ENCODE measurements at regions not wholly inside any gene's neighbourhood (a gene's known extent, or its start where the extent isn't known, plus 50 kb on each side); places are given as distances from the start of the nearest gene placed in this dataset.

DNA sequence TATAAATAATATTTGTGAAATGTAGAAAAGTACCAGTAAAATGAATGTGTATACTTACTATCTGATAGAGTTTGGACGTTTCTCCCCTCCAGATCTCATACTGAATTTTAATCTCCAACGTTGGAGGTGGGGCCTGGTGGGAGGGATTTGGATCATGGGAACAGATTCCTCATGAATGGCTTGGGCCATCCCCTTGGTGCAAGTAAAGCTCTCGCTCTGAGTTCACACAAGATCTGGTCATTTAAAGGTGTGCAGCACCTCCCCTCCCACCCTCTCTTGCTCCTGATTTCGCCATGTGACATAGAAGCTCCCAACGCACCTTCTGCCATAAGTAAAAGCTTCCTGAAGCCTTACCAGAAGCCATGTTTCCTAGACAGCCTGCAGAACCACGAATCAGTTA is 219.0 kb downstream of the HACE1 start:
- H3K4me2 ChIP-seq (ENCODE audit: low read length): no peak overlapping the region
- H4K20me1 ChIP-seq (ENCODE audit: insufficient read depth, low read length): no peaks in the 10 kb centered on the region
- no peaks in the 10 kb centered on the region for H3F3A ChIP-seq (ENCODE audit: insufficient read depth, low read length)
- H3K27me3 ChIP-seq (ENCODE audit: insufficient read depth, low read length): no peaks in the 10 kb centered on the region
- no peak overlapping the region for H3K4me3 ChIP-seq (ENCODE audit: low read depth, low read length, poor library complexity, severe bottlenecking)
- no peaks in the 10 kb centered on the region for H3K36me3 ChIP-seq (ENCODE audit: insufficient read depth, low read length)
- H3K9ac ChIP-seq (ENCODE audit: low read length): no peak overlapping the region
- TF ChIP-seq, protein P1, sequence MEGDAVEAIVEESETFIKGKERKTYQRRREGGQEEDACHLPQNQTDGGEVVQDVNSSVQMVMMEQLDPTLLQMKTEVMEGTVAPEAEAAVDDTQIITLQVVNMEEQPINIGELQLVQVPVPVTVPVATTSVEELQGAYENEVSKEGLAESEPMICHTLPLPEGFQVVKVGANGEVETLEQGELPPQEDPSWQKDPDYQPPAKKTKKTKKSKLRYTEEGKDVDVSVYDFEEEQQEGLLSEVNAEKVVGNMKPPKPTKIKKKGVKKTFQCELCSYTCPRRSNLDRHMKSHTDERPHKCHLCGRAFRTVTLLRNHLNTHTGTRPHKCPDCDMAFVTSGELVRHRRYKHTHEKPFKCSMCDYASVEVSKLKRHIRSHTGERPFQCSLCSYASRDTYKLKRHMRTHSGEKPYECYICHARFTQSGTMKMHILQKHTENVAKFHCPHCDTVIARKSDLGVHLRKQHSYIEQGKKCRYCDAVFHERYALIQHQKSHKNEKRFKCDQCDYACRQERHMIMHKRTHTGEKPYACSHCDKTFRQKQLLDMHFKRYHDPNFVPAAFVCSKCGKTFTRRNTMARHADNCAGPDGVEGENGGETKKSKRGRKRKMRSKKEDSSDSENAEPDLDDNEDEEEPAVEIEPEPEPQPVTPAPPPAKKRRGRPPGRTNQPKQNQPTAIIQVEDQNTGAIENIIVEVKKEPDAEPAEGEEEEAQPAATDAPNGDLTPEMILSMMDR (IDR thresholded peaks at IDR 0.05; ENCODE audit: low read length): no peak
- no peak for TF ChIP-seq EZH2 (IDR thresholded peaks at IDR 0.05; ENCODE audit: borderline replicate concordance, low read length)
- no peaks in the 10 kb centered on the region for H3K9me2 ChIP-seq (ENCODE audit: low read depth, low read length)
- no peaks in the 10 kb centered on the region for H3K79me2 ChIP-seq (ENCODE audit: insufficient read depth, low read length)
- no peak overlapping the region for H2AFZ ChIP-seq (ENCODE audit: low read length)
- H3K9me3 ChIP-seq (ENCODE audit: low read length): no peaks in the 10 kb centered on the region
- no peak overlapping the region for H3K27ac ChIP-seq (ENCODE audit: low read depth, low read length, poor library complexity, severe bottlenecking)
- no peaks in the 10 kb centered on the region for H3K4me1 ChIP-seq (ENCODE audit: insufficient read depth, low read length, severe bottlenecking)

DNA sequence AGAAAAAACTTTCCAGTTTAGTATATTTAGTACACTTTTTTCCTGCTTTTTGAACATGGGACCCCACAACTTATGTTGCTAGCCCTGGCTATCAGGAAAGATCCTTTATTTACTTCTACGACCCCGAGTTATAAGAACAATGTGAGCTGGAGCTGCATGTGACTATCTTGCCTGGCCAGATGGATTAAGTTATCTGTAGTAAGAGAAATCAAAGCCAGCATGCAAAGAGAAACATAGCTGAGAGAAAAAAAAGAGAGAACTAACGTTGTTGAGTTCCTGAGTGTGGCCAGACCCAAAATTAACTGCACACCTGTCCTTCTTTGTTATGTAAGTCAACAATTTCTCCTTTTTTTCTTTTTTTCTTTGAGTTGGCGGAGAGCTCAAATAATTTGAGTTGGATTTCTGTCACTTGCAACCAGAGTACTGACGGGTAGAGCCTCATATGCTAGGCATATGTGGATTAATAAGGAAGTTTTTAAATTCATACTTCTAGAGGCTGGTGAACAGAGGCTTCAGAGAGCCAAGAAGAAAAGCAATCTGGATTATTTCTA is 219.5 kb downstream of the HACE1 start:
- no peak overlapping the region for H3K4me2 ChIP-seq (ENCODE audit: low read length)

DNA sequence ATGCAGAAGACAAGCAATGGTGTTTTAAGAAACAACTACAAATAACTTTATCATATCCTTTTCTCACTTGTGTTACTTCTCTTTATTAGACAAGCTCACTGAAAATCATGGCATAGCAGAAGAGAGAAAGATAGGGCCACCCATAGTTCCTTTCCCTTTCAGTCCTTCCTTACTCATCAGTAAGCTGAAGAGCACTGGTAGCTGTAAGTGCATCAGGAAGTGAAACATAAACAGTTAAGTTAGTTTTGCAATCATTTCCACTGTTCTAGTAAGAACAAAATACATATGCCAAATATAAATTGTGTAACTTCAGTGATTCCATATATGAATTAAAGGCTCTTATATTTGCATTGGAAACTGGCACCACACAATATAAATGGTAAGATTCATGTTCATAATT is 220.1 kb downstream of the HACE1 start:
- Histone ChIP-seq H3K27me3 (ENCODE audit: insufficient read depth, low read length) (no peaks in the 10 kb centered on the region), H3K27ac (ENCODE audit: low read depth, low read length, poor library complexity, severe bottlenecking) (no peak overlapping the region), H3K36me3 (ENCODE audit: insufficient read depth, low read length) (no peaks in the 10 kb centered on the region), H3K9ac (ENCODE audit: low read length) (no peak overlapping the region), H3K4me2 (ENCODE audit: low read length) (no peak overlapping the region), H4K20me1 (ENCODE audit: insufficient read depth, low read length) (no peaks in the 10 kb centered on the region), H3F3A (ENCODE audit: insufficient read depth, low read length) (no peaks in the 10 kb centered on the region), H3K4me1 (ENCODE audit: insufficient read depth, low read length, severe bottlenecking) (no peaks in the 10 kb centered on the region), H2AFZ (ENCODE audit: low read length) (no peak overlapping the region), H3K9me2 (ENCODE audit: low read depth, low read length) (no peaks in the 10 kb centered on the region), H3K79me2 (ENCODE audit: insufficient read depth, low read length) (no peaks in the 10 kb centered on the region), H3K4me3 (ENCODE audit: low read depth, low read length, poor library complexity, severe bottlenecking) (no peak overlapping the region), H3K9me3 (ENCODE audit: low read length) (no peaks in the 10 kb centered on the region)
- no peak for TF ChIP-seq EZH2 (IDR thresholded peaks at IDR 0.05; ENCODE audit: borderline replicate concordance, low read length)
- TF ChIP-seq, protein P1 (IDR thresholded peaks at IDR 0.05; ENCODE audit: low read length): no peak

More for the DNA sequence above, 219.5 kb downstream of the HACE1 start:
- Histone ChIP-seq H3K9ac (ENCODE audit: low read length) (no peak overlapping the region), H4K20me1 (ENCODE audit: insufficient read depth, low read length) (no peaks in the 10 kb centered on the region), H3K36me3 (ENCODE audit: insufficient read depth, low read length) (no peaks in the 10 kb centered on the region), H3F3A (ENCODE audit: insufficient read depth, low read length) (no peaks in the 10 kb centered on the region), H3K9me2 (ENCODE audit: low read depth, low read length) (no peaks in the 10 kb centered on the region), H3K4me1 (ENCODE audit: insufficient read depth, low read length, severe bottlenecking) (no peaks in the 10 kb centered on the region), H3K4me3 (ENCODE audit: low read depth, low read length, poor library complexity, severe bottlenecking) (no peak overlapping the region), H3K27me3 (ENCODE audit: insufficient read depth, low read length) (no peaks in the 10 kb centered on the region), H3K27ac (ENCODE audit: low read depth, low read length, poor library complexity, severe bottlenecking) (no peak overlapping the region), H2AFZ (ENCODE audit: low read length) (no peak overlapping the region), H3K9me3 (ENCODE audit: low read length) (no peaks in the 10 kb centered on the region), H3K79me2 (ENCODE audit: insufficient read depth, low read length) (no peaks in the 10 kb centered on the region)
- no peak for TF ChIP-seq EZH2 (IDR thresholded peaks at IDR 0.05; ENCODE audit: borderline replicate concordance, low read length)
- TF ChIP-seq, protein P1 (IDR thresholded peaks at IDR 0.05; ENCODE audit: low read length): no peak

Data from OCI-LY1 (cell line).